Activated CD8-positive, alpha-beta T cell treated with anti-CD3 and anti-CD28 coated beads for 36 hours (primary cell): ENCODE measurements at regions not wholly inside any gene's neighbourhood (a gene's known extent, or its start where the extent isn't known, plus 50 kb on each side); places are given as distances from the start of the nearest gene placed in this dataset.

Source experiments
- ATAC-seq: fragments of 200-7000 bp; cut with Tn5 transposase; one replicate; pipeline ENCODE4 v1.10.0; 2021; ENCODE audit warnings: mild to moderate bottlenecking, moderate library complexity
- CTCF ChIA-PET: fragments of 350-600 bp; sonication (Branson Sonifier 250); formaldehyde crosslinking; loops from one replicate; lab custom pipeline; 2021; ENCODE audit warnings: antibody characterized with exemption; lab: Charles Lee
- POLR2A ChIA-PET: fragments of 350-600 bp; sonication (Branson Sonifier 250); formaldehyde crosslinking; loops from one replicate; lab custom pipeline; 2021; ENCODE audit warnings: antibody characterized with exemption; lab: Charles Lee
- DNase-seq: peaks from one replicate; pipeline ENCODE4 v3.0.0-alpha.2; 2020
- H3K27ac Mint-ChIP-seq: one replicate; pipeline ENCODE4 v1.8.0; 2021; ENCODE audit warnings: mild to moderate bottlenecking, mixed read lengths
- H3K27me3 Mint-ChIP-seq: one replicate; pipeline ENCODE4 v1.8.0; 2021; ENCODE audit warnings: mixed read lengths
- H3K36me3 Mint-ChIP-seq: one replicate; pipeline ENCODE4 v1.8.0; 2021; ENCODE audit warnings: low read depth, mixed read lengths
- H3K4me1 Mint-ChIP-seq: one replicate; pipeline ENCODE4 v1.8.0; 2021; ENCODE audit warnings: low read depth, mixed read lengths
- H3K4me3 Mint-ChIP-seq: one replicate; pipeline ENCODE4 v1.8.0; 2021; ENCODE audit warnings: mild to moderate bottlenecking, moderate library complexity, mixed read lengths
- H3K9me3 Mint-ChIP-seq: one replicate; pipeline ENCODE4 v1.8.0; 2021; ENCODE audit warnings: mixed read lengths
- CTCF ChIP-seq: fragments of 200-600 bp; IDR thresholded peaks from one replicate; pipeline ENCODE4 v1.8.0; 2022; ENCODE audit warnings: antibody characterized with exemption, mild to moderate bottlenecking
- intact Hi-C: fragments of 100-400 bp; cut with micrococcal nuclease; formaldehyde crosslinking; loops from one replicate; pipeline ENCODE4 v1.10.0; 2022

GRCh38 chr1:91138959-91139358 lies 117.1 kb upstream of the ZNF644 start:
- Mint-ChIP-seq H3K9me3 (no peaks in the 10 kb centered on the region), H3K4me1 (no peaks in the 10 kb centered on the region), H3K27me3 (peaks cover 2% of the 10 kb centered on the region), H3K27ac (no peak overlapping the region), H3K4me3 (no peak overlapping the region), H3K36me3 (no peaks in the 10 kb centered on the region)
- ATAC-seq (no peak), DNase-seq (no peak)
- CTCF ChIA-PET = no interaction called here
- intact Hi-C loops = no loop called here
- POLR2A ChIA-PET = no interaction called here
- TF ChIP-seq CTCF = no peak

- ATAC-seq (no peak), DNase-seq (no peak)
- ChIA-PET CTCF (interaction anchor here (0.6 kb wide), 1 partner anchor 298 kb away, joined by 3 read pairs; no protein-coding TSS in a partner anchor), POLR2A (no interaction called here)
- no peaks in the 10 kb centered on the region for H3K4me1 Mint-ChIP-seq
- no peak overlapping the region for H3K4me3 Mint-ChIP-seq
- H3K9me3 Mint-ChIP-seq = no peaks in the 10 kb centered on the region
- intact Hi-C loops = no loop called here
- no peaks in the 10 kb centered on the region for H3K36me3 Mint-ChIP-seq
- no peak overlapping the region for H3K27ac Mint-ChIP-seq
- no peak for TF ChIP-seq CTCF
- H3K27me3 Mint-ChIP-seq = peaks cover 5% of the 10 kb centered on the region
Observed at GRCh38 chr1:91137173-91137852, 115.5 kb upstream of the ZNF644 start.

- POLR2A ChIA-PET = no interaction called here
Observed at GRCh38 chr1:91135799-91136198, 114.0 kb upstream of the ZNF644 start.

GRCh38 chr1:91133248-91133647 lies 111.4 kb upstream of the ZNF644 start:
- ChIA-PET CTCF (no interaction called here), POLR2A (no interaction called here)
- ATAC-seq (no peak), DNase-seq (no peak)
- H3K4me1 Mint-ChIP-seq = no peaks in the 10 kb centered on the region
- peaks cover 6% of the 10 kb centered on the region for H3K27me3 Mint-ChIP-seq
- no peaks in the 10 kb centered on the region for H3K36me3 Mint-ChIP-seq
- H3K4me3 Mint-ChIP-seq = no peak overlapping the region
- TF ChIP-seq CTCF = no peak
- intact Hi-C loops = no loop called here
- no peak overlapping the region for H3K27ac Mint-ChIP-seq
- H3K9me3 Mint-ChIP-seq = no peaks in the 10 kb centered on the region

More at GRCh38 chr1:91135799-91136198, 114.0 kb upstream of the ZNF644 start:
- Mint-ChIP-seq H3K36me3 (no peaks in the 10 kb centered on the region), H3K27ac (no peak overlapping the region), H3K9me3 (no peaks in the 10 kb centered on the region), H3K4me3 (no peak overlapping the region), H3K27me3 (peaks cover 5% of the 10 kb centered on the region), H3K4me1 (no peaks in the 10 kb centered on the region)
- no peak for DNase-seq
- intact Hi-C loops = no loop called here
- no peak for TF ChIP-seq CTCF
- CTCF ChIA-PET = no interaction called here
- ATAC-seq = no peak

- DNase-seq (no peak), ATAC-seq (no peak)
- H3K4me3 Mint-ChIP-seq = no peak overlapping the region
- ChIA-PET POLR2A (no interaction called here), CTCF (no interaction called here)
- H3K4me1 Mint-ChIP-seq = no peaks in the 10 kb centered on the region
- no peak overlapping the region for H3K27ac Mint-ChIP-seq
- no peak for TF ChIP-seq CTCF
- intact Hi-C loops = no loop called here
- H3K9me3 Mint-ChIP-seq = no peaks in the 10 kb centered on the region
- H3K27me3 Mint-ChIP-seq = peaks cover 4% of the 10 kb centered on the region
- H3K36me3 Mint-ChIP-seq = no peaks in the 10 kb centered on the region
Observed at GRCh38 chr1:91130256-91130985, 108.6 kb upstream of the ZNF644 start.
